GM10266 (cell line): ENCODE measurements at regions not wholly inside any gene's neighbourhood (a gene's known extent, or its start where the extent isn't known, plus 50 kb on each side); places are given as distances from the start of the nearest gene placed in this dataset.

Experiments
- DNase-seq: peaks from one replicate; pipeline ENCODE4 v3.0.0; 2012; ENCODE audit errors: extremely low spot score
- TF ChIP-seq, protein P1 (sequence below): IDR thresholded peaks from 2 replicates; pipeline ENCODE4 v1.5.1; 2012; ENCODE audit warnings: mild to moderate bottlenecking, low read depth; ENCODE audit not compliant: control insufficient read depth, insufficient read depth; ENCODE audit errors: missing control alignments

DNA sequence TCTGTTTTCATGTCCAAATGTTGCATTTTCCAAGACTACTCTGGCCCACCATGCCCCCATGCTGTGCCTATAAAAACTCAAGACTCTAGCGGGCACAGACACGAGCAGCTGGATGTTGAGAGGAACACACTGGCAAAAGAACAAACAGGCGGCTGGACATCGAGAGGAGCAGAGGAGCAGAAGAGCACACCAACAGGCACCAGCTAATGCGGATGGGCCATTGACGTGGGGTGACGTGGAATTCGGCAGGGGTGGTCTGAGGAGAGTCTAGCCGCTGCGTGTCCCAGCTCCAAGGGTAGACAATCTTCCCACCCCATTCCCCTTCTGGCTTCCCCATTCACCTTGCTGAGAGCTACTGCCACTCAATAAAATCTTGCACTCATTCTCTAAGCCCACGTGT, 54.4 kb upstream of the SMIM30 start:
- TF ChIP-seq, protein P1, sequence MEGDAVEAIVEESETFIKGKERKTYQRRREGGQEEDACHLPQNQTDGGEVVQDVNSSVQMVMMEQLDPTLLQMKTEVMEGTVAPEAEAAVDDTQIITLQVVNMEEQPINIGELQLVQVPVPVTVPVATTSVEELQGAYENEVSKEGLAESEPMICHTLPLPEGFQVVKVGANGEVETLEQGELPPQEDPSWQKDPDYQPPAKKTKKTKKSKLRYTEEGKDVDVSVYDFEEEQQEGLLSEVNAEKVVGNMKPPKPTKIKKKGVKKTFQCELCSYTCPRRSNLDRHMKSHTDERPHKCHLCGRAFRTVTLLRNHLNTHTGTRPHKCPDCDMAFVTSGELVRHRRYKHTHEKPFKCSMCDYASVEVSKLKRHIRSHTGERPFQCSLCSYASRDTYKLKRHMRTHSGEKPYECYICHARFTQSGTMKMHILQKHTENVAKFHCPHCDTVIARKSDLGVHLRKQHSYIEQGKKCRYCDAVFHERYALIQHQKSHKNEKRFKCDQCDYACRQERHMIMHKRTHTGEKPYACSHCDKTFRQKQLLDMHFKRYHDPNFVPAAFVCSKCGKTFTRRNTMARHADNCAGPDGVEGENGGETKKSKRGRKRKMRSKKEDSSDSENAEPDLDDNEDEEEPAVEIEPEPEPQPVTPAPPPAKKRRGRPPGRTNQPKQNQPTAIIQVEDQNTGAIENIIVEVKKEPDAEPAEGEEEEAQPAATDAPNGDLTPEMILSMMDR = no peak

GRCh38 chr7:113170591-113170990, 52.2 kb upstream of the SMIM30 start:
- DNase-seq = no peak
- TF ChIP-seq, protein P1 = no peak

More for the DNA sequence above, 54.4 kb upstream of the SMIM30 start:
- DNase-seq = no peak
